ENCODE measurements at regions not wholly inside any gene's neighbourhood (a gene's known extent, or its start where the extent isn't known, plus 50 kb on each side); places are given as distances from the start of the nearest gene placed in this dataset.

GRCh38 chr6:139764498-139764986 is 390.1 kb upstream of the CITED2 start (continued):
- no peak; the same call in 1 of the 2 replicates for TF ChIP-seq REST (IDR thresholded peaks at IDR 0.05; ENCODE audit: borderline replicate concordance)
- TF ChIP-seq REST (CRISPR knock-in tag; IDR thresholded peaks at IDR 0.05; ENCODE audit: low read depth): no peak
- no peak for TF ChIP-seq FOXO4 (CRISPR knock-in tag; IDR thresholded peaks at IDR 0.05)
- TF ChIP-seq STAT5B (CRISPR knock-in tag; IDR thresholded peaks at IDR 0.05): no peak
- no peak for TF ChIP-seq ATF2 (CRISPR knock-in tag; IDR thresholded peaks at IDR 0.05)
- peak; percentile 40 for TF ChIP-seq CREM (IDR thresholded peaks at IDR 0.05; ENCODE audit: low read depth)

Measured in K562 (cell line).